GM10266 (cell line): ENCODE measurements at regions not wholly inside any gene's neighbourhood (a gene's known extent, or its start where the extent isn't known, plus 50 kb on each side); places are given as distances from the start of the nearest gene placed in this dataset.
"Not testable (repeated sequence)": the region's sequence is repeated elsewhere in the genome, so short reads cannot be mapped to it uniquely, and the experiment has no call there.

Experiments
- DNase-seq: peaks from one replicate; pipeline ENCODE4 v3.0.0; 2012; ENCODE audit errors: extremely low spot score
- TF ChIP-seq, protein P1 (sequence below): IDR thresholded peaks from 2 replicates; pipeline ENCODE4 v1.5.1; 2012; ENCODE audit warnings: mild to moderate bottlenecking, low read depth; ENCODE audit not compliant: control insufficient read depth, insufficient read depth; ENCODE audit errors: missing control alignments

DNA sequence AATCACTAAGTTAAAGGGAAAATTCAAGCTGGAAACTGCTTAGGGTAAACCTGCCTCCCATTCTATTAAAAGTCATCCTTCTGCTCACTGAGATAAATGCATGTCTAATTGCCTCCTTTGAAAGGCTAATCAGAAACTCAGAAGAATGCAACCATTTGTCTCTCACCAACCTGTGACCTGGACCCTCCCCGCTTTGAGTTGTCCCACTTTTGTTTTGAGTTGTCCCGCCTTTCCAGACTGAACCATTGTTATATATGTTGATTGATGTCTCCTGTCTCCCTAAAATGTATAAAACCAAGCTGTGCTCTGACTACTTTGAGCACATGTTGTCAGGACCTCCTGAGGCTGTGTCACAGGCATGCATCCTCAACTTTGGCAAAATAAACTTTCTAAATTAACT, 378.4 kb downstream of the KIF20B start:
- TF ChIP-seq, protein P1, sequence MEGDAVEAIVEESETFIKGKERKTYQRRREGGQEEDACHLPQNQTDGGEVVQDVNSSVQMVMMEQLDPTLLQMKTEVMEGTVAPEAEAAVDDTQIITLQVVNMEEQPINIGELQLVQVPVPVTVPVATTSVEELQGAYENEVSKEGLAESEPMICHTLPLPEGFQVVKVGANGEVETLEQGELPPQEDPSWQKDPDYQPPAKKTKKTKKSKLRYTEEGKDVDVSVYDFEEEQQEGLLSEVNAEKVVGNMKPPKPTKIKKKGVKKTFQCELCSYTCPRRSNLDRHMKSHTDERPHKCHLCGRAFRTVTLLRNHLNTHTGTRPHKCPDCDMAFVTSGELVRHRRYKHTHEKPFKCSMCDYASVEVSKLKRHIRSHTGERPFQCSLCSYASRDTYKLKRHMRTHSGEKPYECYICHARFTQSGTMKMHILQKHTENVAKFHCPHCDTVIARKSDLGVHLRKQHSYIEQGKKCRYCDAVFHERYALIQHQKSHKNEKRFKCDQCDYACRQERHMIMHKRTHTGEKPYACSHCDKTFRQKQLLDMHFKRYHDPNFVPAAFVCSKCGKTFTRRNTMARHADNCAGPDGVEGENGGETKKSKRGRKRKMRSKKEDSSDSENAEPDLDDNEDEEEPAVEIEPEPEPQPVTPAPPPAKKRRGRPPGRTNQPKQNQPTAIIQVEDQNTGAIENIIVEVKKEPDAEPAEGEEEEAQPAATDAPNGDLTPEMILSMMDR = no peak

DNA sequence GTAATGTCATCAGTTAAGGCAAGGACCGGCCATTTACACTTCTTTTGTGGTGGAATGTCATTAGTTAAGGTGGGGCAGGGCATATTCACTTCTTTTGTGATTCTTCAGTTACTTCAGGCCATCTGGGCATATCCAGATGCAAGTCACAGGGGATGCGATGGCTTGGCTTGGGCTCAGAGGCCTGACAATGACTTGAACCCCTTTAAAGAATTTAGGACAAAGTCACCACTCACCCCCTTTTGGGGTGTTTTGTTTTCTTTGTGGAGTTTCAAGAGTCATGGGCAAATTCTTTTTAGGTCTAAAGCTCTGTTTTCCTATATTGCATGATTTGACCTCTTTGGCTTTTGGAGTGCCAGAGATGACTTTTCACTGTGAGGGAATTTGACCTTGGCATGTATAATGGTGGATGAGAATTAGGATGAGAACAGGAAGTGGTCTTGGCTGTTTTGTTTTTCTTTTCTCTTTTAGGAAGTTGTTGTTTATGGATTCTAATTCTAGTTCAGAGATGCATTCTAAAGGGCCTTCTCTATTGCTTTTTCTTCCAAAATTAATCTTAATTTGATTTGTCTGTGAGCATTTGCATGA, 385.3 kb downstream of the KIF20B start:
- DNase-seq = not testable (repeated sequence)

More for the DNA sequence above, 378.4 kb downstream of the KIF20B start:
- DNase-seq = no peak

DNA sequence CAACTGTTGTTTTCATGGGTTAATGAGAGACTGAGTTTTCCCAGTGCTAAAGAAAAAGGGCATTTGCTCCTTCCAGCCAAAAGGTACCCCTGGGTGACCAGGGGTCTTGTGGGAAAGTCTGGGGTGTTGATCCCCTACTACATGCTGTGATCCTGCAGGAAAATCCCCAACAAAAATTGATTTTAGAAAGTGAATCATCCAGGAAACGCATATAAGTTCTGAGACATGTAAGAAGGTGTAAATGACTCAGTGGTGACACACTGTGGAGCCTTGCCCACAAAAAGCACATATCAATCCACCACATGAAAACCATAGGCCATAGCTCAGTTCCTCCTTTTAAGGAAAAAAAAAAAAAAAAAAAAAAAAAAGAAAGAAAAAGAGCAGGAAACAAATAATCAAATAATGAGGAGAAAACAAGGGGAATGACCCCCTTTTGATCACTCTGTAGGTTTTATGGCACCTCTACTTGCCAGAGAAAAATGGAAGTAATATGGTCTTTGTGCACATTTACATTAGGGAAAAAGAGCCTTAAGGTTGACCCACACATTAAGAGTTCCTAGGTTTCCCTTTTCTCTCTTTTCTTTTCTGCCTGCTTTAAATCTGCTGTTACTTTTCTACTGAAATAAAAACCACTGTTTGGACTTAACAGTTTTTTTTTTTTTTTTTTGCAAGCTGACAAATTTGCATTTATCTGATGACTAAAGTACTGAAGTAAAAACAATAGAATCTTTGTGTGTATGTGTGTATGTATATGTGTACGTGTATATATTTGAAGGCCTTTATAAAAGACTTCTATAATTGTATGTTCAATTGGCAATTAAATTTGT, 386.0 kb downstream of the KIF20B start:
- TF ChIP-seq, protein P1 = peak; percentile 33
- peak; percentile 37 for DNase-seq

DNA sequence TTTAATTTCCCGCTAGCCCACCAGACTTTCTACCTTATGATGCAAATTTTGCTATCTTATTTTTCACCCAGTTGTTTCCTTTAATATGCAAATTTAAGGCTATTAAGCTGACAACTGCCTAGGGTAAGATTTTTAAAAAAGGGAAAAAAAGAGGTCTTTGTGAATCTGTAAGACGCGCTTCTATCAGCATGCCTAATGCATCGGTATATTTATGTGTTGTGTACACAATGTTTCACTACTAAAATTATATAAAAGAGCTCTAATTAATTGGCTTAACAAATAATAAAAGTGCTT, 386.6 kb downstream of the KIF20B start:
- TF ChIP-seq, protein P1 = no peak
- DNase-seq = no peak

DNA sequence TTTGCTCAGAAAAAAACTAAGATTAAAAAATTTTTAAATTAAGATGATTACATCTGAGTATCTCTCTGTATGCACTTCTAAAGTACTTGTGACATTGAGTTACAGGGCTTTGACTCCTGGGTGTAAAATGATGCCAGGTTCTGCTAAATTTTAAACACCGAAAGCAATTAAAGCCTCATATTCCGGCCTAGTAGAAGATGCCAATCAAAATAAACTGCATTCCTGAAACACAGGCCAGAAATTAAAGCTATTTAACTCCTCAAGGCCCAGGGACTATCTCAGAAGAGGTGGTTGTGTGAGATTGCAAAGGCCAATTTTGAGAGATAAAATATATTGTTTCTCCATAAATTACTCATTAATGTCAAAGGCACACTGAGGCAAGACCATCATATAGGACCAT, 388.3 kb downstream of the KIF20B start:
- TF ChIP-seq, protein P1 = no peak
- DNase-seq = no peak

DNA sequence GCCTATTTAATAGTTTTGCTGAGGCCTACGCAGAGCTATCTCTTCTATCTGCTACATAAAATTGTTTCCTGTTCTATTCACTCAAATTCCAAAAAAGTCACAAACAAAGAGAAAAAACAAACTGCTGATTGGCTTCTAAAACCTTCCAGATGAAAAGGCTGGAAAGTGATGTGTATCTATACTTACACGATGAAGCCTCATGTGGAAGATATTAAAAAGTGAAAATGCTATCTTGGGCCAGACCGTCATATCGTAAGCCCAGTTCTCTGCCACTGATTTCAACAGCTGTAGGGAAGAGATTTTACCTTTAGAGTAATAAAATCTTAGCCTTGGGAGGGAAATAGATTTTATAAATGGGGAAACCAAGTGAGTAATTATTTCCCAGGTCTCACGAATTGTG, 394.8 kb downstream of the KIF20B start:
- DNase-seq = no peak
- TF ChIP-seq, protein P1 = no peak

DNA sequence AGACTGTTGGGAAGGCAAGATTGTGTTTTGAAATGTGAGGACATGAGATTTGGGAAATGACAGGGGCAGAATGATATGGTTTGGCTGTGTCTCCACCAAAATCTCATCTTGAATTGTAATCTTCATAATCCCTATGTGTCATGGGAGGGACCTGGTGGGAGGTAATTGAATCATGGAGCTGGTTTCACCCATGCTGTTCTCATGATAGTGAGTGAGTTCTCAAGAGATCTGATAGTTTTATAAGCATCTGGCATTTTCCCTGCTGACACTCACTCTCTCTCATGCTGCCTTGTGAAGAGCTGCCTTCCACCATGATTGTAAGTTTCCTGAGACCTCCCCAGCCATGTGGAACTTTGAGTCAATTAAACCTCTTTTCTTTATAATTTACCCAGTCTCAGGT, 406.2 kb downstream of the KIF20B start:
- not testable (repeated sequence) for DNase-seq

DNA sequence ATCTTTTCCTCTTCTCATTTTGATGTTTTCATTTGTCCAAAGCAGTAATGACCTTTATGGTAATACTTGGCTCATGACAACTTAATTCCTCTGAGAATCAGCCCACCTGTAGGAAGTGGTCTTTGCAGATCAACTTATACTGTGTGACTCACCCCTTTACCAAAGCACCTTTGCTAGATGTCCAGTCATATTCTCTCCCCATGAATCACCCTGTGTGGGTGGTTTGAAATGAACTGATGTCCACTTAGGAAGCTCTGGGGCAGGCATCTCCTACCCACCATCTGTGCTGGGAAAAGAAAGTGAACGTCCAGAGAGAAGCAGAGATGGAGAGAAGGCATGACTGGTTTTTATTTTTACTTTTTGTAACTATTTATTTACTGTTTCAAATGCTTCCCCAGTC, 410.3 kb downstream of the KIF20B start:
- TF ChIP-seq, protein P1 = no peak
- no peak for DNase-seq
